ENCODE measurements at regions not wholly inside any gene's neighbourhood (a gene's known extent, or its start where the extent isn't known, plus 50 kb on each side); places are given as distances from the start of the nearest gene placed in this dataset.

DNA sequence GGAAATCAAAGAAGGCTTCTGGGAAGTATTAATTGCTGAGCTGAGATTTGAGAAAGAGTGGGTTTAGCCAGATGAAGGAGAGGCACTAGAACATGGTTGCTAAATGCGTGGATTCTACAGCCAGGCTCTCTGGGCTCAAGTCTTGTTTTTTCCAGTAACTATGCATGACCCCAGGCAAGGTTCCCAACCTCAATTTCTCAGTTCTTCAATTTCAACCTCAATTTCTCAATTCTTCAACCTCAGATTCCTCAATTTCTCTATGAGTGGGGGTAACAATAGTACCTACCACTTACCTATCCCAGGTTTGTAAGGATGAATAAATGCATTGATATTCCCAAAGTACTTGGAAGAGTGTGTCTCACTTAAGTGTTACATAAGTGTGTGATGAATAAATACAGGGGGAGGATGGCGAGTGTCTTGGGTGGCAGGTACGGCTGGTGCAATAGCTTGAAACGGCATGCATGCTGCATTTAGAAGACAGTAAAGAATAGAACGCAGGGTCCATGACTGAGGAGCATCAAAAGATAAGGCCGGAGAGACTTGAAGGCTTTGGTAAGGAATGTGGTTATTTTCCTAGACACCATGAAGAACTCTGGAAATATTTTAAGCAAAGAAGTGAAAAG, 149.1 kb upstream of the ATP2B1 start:
- H3K9ac ChIP-seq (ENCODE audit: low read depth in 1 of 2, low read length in 2 of 2) = no peak overlapping the region
- no peak overlapping the region for H3K27ac ChIP-seq (ENCODE audit: low read depth in 1 of 2, low read length in 2 of 2)
- H3K9me3 ChIP-seq (ENCODE audit: control insufficient read depth in 4 of 4, low read length in 3 of 4) = no peaks in the 10 kb centered on the region
- no peaks in the 10 kb centered on the region for H3K27me3 ChIP-seq (ENCODE audit: control insufficient read depth in 4 of 4, insufficient read depth in 4 of 4, low read length in 3 of 4)
- H3K36me3 ChIP-seq (ENCODE audit: control insufficient read depth in 4 of 4, insufficient read depth in 3 of 4, low read depth in 1 of 4, low read length in 3 of 4) = no peaks in the 10 kb centered on the region
- TF ChIP-seq JUND (IDR thresholded peaks at IDR 0.05) (no peak), GABPA (IDR thresholded peaks at IDR 0.05 in 1 of 2, conservative IDR thresholded peaks at IDR 0.05 in 1 of 2) (no peak), RAD21 (IDR thresholded peaks at IDR 0.05) (no peak), HNF4A (conservative IDR thresholded peaks at IDR 0.05) (no peak)
- TF ChIP-seq, protein P1, sequence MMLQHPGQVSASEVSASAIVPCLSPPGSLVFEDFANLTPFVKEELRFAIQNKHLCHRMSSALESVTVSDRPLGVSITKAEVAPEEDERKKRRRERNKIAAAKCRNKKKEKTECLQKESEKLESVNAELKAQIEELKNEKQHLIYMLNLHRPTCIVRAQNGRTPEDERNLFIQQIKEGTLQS (IDR thresholded peaks at IDR 0.05) = no peak
- no peak overlapping the region for H3K4me3 ChIP-seq (ENCODE audit: low read depth in 1 of 3, low read length in 3 of 3)
- no peaks in the 10 kb centered on the region for H3K4me1 ChIP-seq (ENCODE audit: control insufficient read depth in 4 of 4, insufficient read depth in 4 of 4, low read length in 3 of 4)
- no peak for DNase-seq (ENCODE audit: low spot score)
- 88% methylated on average over 6 of the region's 6 CpGs for WGBS

DNA sequence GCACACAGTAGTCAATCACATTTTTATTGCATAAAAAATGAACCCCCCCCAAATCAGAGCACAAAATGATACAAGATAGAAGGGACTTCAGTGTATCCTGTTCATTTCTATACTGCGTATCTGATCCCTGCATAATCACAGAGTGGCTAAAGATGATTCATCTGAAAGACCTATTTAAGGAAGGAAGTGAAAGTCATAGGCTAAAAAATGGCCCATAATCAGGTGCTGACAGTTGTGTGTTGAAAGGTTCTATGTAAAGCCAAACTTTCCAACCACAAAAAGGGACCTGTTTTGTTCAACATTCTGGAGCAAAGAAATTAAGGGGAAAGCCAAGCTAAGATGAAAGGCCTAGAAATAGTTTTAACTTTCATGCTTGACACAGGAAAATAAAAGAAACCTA, 147.8 kb upstream of the ATP2B1 start:
- TF ChIP-seq GABPA (IDR thresholded peaks at IDR 0.05 in 1 of 2, conservative IDR thresholded peaks at IDR 0.05 in 1 of 2) (no peak), HNF4G (IDR thresholded peaks at IDR 0.05) (no peak), TAF1 (conservative IDR thresholded peaks at IDR 0.05) (no peak), FOXA2 (IDR thresholded peaks at IDR 0.05) (no peak), FOXA1 (IDR thresholded peaks at IDR 0.05) (no peak), HNF4A (conservative IDR thresholded peaks at IDR 0.05) (no peak)
- TF ChIP-seq, protein P2, sequence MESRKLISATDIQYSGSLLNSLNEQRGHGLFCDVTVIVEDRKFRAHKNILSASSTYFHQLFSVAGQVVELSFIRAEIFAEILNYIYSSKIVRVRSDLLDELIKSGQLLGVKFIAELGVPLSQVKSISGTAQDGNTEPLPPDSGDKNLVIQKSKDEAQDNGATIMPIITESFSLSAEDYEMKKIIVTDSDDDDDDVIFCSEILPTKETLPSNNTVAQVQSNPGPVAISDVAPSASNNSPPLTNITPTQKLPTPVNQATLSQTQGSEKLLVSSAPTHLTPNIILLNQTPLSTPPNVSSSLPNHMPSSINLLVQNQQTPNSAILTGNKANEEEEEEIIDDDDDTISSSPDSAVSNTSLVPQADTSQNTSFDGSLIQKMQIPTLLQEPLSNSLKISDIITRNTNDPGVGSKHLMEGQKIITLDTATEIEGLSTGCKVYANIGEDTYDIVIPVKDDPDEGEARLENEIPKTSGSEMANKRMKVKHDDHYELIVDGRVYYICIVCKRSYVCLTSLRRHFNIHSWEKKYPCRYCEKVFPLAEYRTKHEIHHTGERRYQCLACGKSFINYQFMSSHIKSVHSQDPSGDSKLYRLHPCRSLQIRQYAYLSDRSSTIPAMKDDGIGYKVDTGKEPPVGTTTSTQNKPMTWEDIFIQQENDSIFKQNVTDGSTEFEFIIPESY (IDR thresholded peaks at IDR 0.05) = no peak
- TF ChIP-seq, protein P3, sequence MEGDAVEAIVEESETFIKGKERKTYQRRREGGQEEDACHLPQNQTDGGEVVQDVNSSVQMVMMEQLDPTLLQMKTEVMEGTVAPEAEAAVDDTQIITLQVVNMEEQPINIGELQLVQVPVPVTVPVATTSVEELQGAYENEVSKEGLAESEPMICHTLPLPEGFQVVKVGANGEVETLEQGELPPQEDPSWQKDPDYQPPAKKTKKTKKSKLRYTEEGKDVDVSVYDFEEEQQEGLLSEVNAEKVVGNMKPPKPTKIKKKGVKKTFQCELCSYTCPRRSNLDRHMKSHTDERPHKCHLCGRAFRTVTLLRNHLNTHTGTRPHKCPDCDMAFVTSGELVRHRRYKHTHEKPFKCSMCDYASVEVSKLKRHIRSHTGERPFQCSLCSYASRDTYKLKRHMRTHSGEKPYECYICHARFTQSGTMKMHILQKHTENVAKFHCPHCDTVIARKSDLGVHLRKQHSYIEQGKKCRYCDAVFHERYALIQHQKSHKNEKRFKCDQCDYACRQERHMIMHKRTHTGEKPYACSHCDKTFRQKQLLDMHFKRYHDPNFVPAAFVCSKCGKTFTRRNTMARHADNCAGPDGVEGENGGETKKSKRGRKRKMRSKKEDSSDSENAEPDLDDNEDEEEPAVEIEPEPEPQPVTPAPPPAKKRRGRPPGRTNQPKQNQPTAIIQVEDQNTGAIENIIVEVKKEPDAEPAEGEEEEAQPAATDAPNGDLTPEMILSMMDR (IDR thresholded peaks at IDR 0.05; ENCODE audit: low read depth, low read length, missing input control) = no peak
- TF ChIP-seq, protein P1 (IDR thresholded peaks at IDR 0.05) = no peak
- H3K27ac ChIP-seq (ENCODE audit: low read depth in 1 of 2, low read length in 2 of 2) = no peak overlapping the region
- DNase-seq (ENCODE audit: low spot score) = no peak
- H3K4me1 ChIP-seq (ENCODE audit: control insufficient read depth in 4 of 4, insufficient read depth in 4 of 4, low read length in 3 of 4) = no peaks in the 10 kb centered on the region
- H3K27me3 ChIP-seq (ENCODE audit: control insufficient read depth in 4 of 4, insufficient read depth in 4 of 4, low read length in 3 of 4) = no peaks in the 10 kb centered on the region
- WGBS = 74% methylated on average over 1 of the region's 1 CpG
- H3K9me3 ChIP-seq (ENCODE audit: control insufficient read depth in 4 of 4, low read length in 3 of 4) = no peaks in the 10 kb centered on the region
- no peaks in the 10 kb centered on the region for H3K36me3 ChIP-seq (ENCODE audit: control insufficient read depth in 4 of 4, insufficient read depth in 3 of 4, low read depth in 1 of 4, low read length in 3 of 4)
- no peak overlapping the region for H3K9ac ChIP-seq (ENCODE audit: low read depth in 1 of 2, low read length in 2 of 2)
- H3K4me3 ChIP-seq (ENCODE audit: low read depth in 1 of 3, low read length in 3 of 3) = no peak overlapping the region

DNA sequence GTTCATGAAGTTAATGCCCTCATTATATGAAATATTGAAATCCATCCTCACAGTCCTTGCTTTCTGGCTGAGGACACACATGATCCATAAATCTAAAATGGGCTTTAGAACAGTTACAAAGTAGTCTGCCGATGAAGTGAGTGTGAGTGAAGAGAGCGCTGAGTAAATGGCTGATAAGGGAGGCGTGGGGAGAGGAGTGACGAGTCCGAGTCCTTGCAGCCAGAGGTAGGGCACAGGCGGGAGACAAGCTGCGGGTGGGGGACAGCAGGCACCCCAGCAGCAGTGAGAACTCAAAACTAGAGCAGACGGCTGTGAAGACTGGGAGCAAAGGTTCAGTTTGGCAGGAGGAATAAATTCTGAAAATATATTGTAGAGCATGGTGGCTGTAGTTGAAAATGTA, 140.1 kb upstream of the ATP2B1 start:
- peaks cover 0 to under 1% (median 0%) of the 10 kb centered on the region in 4 donors for H3K27me3 ChIP-seq (ENCODE audit: control insufficient read depth in 4 of 4, insufficient read depth in 4 of 4, low read length in 3 of 4)
- no peak overlapping the region for H3K9ac ChIP-seq (ENCODE audit: low read depth in 1 of 2, low read length in 2 of 2)
- 54% methylated on average over 8 of the region's 8 CpGs for WGBS
- H3K4me1 ChIP-seq (ENCODE audit: control insufficient read depth in 4 of 4, insufficient read depth in 4 of 4, low read length in 3 of 4) = no peaks in the 10 kb centered on the region
- H3K4me3 ChIP-seq (ENCODE audit: low read depth in 1 of 3, low read length in 3 of 3) = no peak overlapping the region
- H3K9me3 ChIP-seq (ENCODE audit: control insufficient read depth in 4 of 4, low read length in 3 of 4) = no peaks in the 10 kb centered on the region
- no peak overlapping the region for H3K27ac ChIP-seq (ENCODE audit: low read depth in 1 of 2, low read length in 2 of 2)
- H3K36me3 ChIP-seq (ENCODE audit: control insufficient read depth in 4 of 4, insufficient read depth in 3 of 4, low read depth in 1 of 4, low read length in 3 of 4) = no peaks in the 10 kb centered on the region
- no peak for DNase-seq (ENCODE audit: low spot score)
- TF ChIP-seq TAF1 (conservative IDR thresholded peaks at IDR 0.05) (no peak), SP1 (IDR thresholded peaks at IDR 0.05) (no peak), GABPA (IDR thresholded peaks at IDR 0.05 in 1 of 2, conservative IDR thresholded peaks at IDR 0.05 in 1 of 2) (no peak), FOXA2 (IDR thresholded peaks at IDR 0.05) (no peak), HNF4A (conservative IDR thresholded peaks at IDR 0.05) (no peak), YY1 (IDR thresholded peaks at IDR 0.05) (no peak), NR2F2 (IDR thresholded peaks at IDR 0.05) (no peak), EGR1 (IDR thresholded peaks at IDR 0.05; ENCODE audit: low read depth in 2 of 2) (no peak), RXRA (IDR thresholded peaks at IDR 0.05) (no peak), FOXA1 (IDR thresholded peaks at IDR 0.05) (no peak), JUND (IDR thresholded peaks at IDR 0.05) (no peak), RAD21 (IDR thresholded peaks at IDR 0.05) (no peak)
- TF ChIP-seq, protein P3 (IDR thresholded peaks at IDR 0.05; ENCODE audit: low read depth, low read length, missing input control) = no peak
- TF ChIP-seq, protein P1 (IDR thresholded peaks at IDR 0.05) = no peak
- TF ChIP-seq, protein P2 (IDR thresholded peaks at IDR 0.05) = no peak
- TF ChIP-seq, protein P4, sequence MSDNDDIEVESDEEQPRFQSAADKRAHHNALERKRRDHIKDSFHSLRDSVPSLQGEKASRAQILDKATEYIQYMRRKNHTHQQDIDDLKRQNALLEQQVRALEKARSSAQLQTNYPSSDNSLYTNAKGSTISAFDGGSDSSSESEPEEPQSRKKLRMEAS (IDR thresholded peaks at IDR 0.05) = no peak
